Dermis blood vessel endothelial cell (primary cell): ENCODE measurements at regions not wholly inside any gene's neighbourhood (a gene's known extent, or its start where the extent isn't known, plus 50 kb on each side); places are given as distances from the start of the nearest gene placed in this dataset.

Experiments
- DNase-seq: peaks from one replicate; pipeline ENCODE4 v3.0.0; 2010

DNA sequence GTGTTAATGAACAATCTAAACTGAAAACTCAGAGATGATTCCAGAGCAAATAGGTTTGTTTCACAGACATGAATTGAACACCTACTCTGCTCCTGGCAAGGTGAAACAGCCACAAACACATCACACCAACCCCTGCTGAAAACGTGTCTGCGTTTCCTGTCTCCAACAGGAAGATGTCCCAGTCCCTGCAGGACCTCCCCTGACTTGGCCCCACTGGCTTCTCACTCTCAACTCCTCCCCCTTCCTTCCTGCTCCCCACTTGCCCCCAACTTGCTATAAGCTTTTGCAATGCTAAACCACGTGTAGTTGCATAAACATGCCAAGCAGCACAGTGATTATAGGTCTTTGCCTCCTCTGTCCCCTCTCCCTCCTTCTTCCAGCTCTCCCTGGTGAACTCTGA is 567.6 kb downstream of the BCL11B start:
- DNase-seq = no peak

DNA sequence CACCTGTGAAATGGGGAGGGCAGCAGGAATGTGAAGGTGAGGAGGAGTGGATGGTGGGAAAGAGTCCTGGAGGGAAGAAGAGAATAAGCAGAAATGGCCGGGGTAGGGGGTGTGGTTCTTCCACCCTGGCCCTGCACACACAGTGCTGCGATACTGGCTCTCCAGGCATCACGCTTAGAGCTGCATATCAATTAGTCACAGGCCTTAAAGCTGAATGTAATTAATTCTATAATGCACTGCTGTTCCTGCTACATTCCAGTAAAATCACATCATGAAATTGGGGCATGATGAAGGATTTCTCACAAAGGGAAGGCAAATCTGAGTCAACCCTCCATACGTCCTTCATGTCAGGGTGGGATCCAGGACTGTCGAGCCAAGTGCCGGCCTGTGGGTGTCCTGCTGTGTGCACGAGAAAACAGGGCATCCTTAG is 566.1 kb downstream of the BCL11B start:
- no peak for DNase-seq

- DNase-seq = no peak
These were observed 564.5 kb downstream of the BCL11B start for GRCh38 chr14:98707522-98707921.

GRCh38 chr14:98708555-98708954 is 563.4 kb downstream of the BCL11B start:
- DNase-seq = no peak

DNA sequence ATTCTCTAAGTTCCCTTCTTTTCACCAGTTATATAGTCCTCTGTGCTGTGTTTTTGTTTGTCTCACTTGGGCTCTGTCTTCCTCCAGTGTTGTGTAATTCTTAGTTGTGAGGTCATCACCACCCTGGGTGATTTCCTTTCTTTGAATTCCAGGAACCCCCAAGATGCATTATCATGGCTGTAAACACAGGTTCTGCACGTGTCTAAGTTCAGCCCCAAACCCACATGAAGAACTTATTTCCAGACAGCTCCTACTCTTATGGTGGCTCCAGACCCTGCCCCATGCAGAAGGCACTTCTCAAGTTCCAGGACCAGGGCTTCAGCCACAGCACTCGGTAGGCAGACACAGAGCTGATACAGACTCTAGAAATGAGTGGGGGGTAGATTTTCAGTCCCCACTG is 560.5 kb downstream of the BCL11B start:
- no peak for DNase-seq

- DNase-seq = no peak
These were observed 557.2 kb downstream of the BCL11B start for GRCh38 chr14:98714626-98715425.

DNA sequence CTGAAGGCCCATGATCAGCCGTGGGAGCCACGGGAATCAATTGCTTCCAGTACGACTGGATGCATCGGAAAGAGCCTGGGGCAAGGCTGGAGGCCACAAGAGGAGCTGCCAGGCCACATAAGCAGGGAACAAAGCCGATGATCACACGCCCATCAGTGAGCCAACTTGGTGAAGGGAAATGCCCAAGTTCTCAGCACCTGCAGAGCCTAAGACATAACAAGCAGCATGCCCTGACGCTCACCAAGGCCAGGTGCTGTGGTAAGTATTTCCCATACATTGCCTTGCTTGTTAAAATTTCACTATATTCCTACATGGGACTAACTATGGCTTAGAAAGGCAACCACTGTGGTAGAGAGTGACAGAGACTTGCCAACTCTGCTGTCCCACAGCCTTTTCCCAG is 555.9 kb downstream of the BCL11B start:
- no peak for DNase-seq

- no peak for DNase-seq
These were observed 550.9 kb downstream of the BCL11B start for GRCh38 chr14:98721061-98721460.

GRCh38 chr14:98724734-98725133 is 547.3 kb downstream of the BCL11B start:
- no peak for DNase-seq

DNA sequence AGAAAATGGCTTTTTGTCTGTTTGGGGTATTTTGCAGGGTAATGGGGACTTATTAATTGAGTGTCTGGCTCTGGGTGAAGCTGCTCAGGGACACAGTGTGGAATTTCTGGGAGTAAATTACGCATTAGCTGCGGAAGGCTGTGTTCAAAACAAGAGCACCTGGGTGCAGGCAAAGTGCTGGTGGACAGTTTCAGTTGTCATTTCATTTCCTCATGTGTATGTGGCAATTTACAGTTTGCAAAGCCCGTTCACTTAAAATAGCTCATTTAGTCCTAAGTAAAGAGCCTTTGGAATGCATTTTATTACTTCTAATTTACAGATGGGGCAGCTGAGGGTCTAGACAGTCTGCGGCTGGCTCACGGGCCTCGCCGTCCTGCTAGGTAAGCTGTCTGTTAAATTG is 546.8 kb downstream of the BCL11B start:
- no peak for DNase-seq

DNA sequence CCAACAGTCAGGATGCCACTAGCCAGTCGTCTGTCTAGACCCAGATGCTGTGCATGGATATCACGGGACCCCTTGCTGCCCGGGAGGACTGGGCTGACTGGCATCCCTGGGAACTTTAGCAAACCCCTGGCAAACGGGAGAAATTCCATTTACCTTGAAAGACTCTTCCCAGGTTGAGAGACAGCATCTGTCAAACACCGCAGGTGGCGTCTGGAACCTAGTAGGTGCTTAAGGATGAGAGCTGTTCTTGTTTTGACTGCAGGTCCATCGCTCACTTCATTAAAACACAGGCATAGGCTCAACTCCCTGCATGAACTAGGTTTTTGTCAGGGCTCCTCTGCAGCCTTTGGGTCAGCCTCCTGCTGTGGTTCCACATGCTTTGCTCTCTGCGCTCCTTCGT is 546.3 kb downstream of the BCL11B start:
- no peak for DNase-seq

GRCh38 chr14:98726585-98727405 is 545.2 kb downstream of the BCL11B start:
- DNase-seq = no peak

- DNase-seq = no peak
These were observed 544.0 kb downstream of the BCL11B start for GRCh38 chr14:98728024-98728423.

GRCh38 chr14:98728836-98729235 is 543.2 kb downstream of the BCL11B start:
- DNase-seq = no peak

DNA sequence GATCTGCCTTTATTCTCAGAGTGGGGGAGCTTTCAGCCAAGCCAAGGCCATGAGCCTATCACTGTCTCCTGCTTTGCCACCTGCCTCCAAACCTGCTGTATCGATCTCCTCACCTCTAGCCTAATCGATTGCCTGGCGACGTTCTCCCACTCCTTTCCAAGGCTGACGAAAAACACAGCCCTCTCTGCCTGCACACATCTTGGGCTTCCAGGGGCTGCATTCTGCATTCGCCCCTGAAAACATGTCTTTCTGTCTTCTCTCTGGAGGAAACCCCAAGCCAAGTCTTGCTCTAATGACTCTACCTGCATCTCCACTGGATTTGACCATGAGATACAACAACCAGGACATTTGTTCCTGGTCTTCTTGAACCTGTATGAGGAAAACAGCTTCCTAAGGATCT is 540.7 kb downstream of the BCL11B start:
- no peak for DNase-seq

DNA sequence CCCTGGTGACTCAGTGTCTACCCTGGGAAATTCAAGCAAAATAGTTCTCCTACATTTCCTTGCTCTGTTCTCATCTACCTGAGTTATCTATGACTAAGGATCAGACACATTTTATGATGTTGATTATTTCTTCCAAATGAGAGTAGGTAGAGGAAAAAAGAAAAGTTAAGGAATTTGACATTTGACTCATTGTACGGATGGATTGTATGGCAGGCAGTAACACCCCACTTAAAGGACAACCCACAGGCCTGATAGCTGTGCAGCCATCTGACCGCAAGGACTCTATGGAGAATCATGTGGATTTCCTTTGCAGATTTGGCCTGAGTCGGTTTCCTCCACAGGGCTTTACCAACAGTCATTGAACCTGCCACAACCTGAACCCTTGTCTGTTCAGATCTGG is 540.3 kb downstream of the BCL11B start:
- DNase-seq = no peak

DNA sequence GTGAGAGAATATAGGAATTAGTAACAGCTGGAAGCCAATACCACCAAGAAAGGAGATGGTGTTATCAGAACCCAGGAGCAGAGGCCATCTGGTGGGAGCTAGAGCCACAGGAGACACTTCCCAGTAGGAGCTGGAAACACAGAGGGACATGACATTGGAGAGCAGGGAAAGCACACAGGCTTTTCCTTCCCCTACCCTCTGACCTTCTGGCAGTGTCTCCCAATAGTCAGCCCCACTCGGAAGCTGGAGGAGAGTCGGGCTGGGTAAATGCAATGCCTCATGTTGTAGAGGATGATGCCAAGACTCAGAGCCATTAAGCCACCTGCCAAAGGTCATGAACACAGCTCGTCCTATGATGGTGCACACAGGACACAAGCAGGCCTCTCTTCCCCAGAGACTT is 538.5 kb downstream of the BCL11B start:
- no peak for DNase-seq

DNA sequence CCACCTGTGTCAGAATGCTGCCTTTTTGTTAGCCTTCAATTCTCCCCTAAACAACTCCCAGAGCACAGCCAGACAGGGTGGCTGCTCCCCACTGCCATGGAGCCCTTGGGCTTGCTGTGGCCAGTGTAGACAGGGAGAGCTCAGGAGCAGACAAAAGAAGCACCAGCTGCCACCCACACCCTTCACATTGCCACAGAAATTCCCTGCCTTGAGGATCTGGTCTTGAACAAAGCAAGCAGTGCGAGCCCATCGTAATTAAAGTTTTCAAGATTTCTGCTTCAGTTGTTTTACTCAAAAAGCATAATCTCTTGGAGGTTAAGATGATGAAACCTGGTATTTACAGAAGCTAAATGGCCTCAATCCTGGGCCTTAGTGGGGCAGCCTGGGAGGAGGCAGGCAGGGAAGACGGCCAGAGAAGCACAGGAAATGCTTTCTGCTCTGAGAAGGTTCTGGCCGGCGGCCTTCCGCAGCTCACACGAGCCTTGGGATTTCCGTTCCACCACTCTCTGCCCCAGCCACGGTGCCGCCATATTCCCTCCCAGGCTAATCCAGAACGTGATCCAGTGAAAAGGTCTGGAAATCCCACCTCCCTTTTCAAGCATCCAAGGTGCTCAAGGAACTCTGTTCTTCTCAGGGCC is 535.2 kb downstream of the BCL11B start:
- DNase-seq = no peak

DNA sequence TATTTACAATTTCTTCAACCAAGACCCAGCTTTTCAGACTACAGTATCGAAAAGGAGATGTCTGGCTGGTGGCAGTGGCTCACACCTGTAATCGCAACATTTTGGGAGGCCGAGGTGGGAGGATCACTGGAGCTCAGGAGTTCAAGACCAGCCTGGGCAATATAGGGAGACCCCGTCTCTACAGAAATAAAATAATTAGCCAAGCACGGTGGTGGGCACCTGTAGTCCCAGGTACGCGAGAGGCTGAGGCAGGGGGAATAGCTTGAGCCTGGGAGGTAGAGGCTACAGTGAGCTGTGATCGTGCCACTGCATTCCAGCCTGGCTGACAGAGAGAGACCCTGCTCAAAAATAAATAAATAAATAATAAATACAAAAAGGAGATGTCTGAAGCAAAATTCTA is 530.5 kb downstream of the BCL11B start:
- DNase-seq = no peak

GRCh38 chr14:98742001-98742400 is 530.0 kb downstream of the BCL11B start:
- DNase-seq = no peak

DNA sequence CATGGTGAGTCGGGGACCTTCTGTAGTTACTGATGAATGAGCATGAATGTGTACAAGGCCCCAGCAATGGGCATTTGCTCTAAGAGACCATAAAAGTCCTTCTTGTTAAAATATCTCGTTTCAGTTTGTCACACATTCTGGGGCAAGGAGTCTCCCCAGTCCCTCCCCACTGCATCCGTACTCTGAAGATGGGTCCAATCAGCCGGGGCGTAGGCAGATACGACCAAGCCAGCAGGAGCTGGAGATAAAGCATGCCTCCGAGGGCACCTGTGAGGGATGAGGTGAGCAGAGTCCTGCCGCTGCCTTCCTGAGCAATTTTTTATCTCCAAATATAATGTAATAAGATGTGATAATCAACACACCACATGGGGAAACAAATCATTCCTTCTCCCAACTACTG is 528.5 kb downstream of the BCL11B start:
- DNase-seq = no peak

DNA sequence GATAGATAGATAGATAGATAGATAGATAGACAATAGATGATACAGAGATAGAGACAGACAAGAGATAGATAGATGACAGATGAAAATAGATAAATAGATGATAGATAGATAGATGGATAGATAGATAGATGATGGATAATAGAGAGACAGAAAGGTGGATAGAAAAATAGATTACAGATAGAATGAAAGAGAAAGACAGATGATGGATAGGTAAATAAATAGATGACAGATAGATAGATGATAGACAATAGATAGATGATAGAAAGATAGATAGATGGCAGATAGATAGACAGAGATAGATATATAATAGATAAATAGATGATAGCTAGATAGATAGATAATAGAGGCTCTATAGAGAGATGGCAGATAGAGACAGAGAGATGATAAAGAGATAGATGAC is 523.0 kb downstream of the BCL11B start:
- DNase-seq = no peak

DNA sequence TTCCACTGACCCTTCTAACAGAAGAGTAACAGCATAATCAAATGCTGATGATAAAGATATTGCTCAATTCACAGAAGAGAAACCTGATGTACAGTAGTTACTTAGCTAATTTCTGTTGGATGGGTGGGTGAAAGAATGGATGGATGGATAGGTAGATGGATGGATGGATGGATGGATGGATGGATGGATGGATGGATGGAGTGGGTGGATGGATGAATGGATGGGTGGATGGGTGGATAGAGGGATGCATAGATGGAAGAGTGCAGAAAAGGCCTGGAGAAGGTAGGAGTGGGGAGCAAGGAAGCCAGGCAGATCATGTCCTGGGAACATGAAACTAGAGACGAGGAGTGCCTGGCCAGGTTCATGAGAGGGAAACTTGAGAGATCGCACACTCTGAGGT is 520.9 kb downstream of the BCL11B start:
- no peak for DNase-seq

DNA sequence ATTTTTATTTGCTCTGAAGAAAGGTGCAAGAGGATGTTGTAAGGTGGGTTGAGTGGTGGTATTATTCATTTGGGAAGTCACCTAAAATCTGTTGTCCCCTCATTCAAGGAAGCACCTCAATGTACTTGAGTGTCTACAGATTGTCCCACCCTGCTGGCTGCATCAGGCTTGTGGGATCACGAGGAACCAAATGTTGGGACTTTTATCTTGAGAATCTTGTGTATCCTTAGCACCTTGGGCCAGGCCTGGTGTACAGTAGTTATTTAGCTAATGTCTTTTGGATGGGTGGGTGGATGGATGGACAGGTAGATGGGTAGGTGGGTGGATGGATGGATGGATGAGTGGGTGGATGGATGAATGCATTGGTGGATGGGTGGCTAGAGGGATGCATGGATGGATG is 519.3 kb downstream of the BCL11B start:
- DNase-seq = no peak
